HL-60 (cell line): ENCODE measurements at regions not wholly inside any gene's neighbourhood (a gene's known extent, or its start where the extent isn't known, plus 50 kb on each side); places are given as distances from the start of the nearest gene placed in this dataset.

ENCODE experiments used
- DNase-seq, 2 experiments: peaks; one replicate each; pipeline ENCODE4 v3.0.0-alpha.2; 2010 to 2020; ENCODE audit warnings: low read depth in 1 of 2, low spot score in 1 of 2
- H3K27ac ChIP-seq: fragments of 250-450 bp; sonication (Bioruptor Pico); replicated peaks from 2 replicates; pipeline ENCODE4 v1.5.1; 2020; ENCODE audit warnings: mild to moderate bottlenecking, moderate library complexity
- H3K27me3 ChIP-seq: fragments of 250-450 bp; sonication (Bioruptor Pico); 2 replicates; pipeline ENCODE4 v1.5.1; 2021; ENCODE audit warnings: mild to moderate bottlenecking, moderate library complexity; ENCODE audit not compliant: insufficient read depth, poor library complexity, severe bottlenecking
- H3K4me3 ChIP-seq: replicated peaks from 2 replicates; pipeline ENCODE4 v1.5.1; 2011; ENCODE audit warnings: mild to moderate bottlenecking, control low read depth, low read length; ENCODE audit not compliant: insufficient read depth
- GABPA ChIP-seq: IDR thresholded peaks from 2 replicates; pipeline ENCODE4 v1.6.1; 2012; ENCODE audit warnings: low read depth
- POLR2AphosphoS5 ChIP-seq: IDR thresholded peaks from 2 replicates; pipeline ENCODE4 v1.6.1; 2012; ENCODE audit warnings: low read depth
- SPI1 ChIP-seq: IDR thresholded peaks from 2 replicates; pipeline ENCODE4 v1.6.1; 2012; ENCODE audit warnings: low read depth, mild to moderate bottlenecking, borderline replicate concordance
- TF ChIP-seq, protein P1 (sequence below): IDR thresholded peaks from one replicate; pipeline ENCODE4 v1.5.1; 2011; ENCODE audit warnings: low read length, control low read depth, inconsistent platforms; ENCODE audit not compliant: insufficient read depth
- TF ChIP-seq, protein P2 (sequence below): IDR thresholded peaks from 2 replicates; pipeline ENCODE4 v1.6.1; 2012; ENCODE audit warnings: low read depth; ENCODE audit not compliant: insufficient replicate concordance

DNA sequence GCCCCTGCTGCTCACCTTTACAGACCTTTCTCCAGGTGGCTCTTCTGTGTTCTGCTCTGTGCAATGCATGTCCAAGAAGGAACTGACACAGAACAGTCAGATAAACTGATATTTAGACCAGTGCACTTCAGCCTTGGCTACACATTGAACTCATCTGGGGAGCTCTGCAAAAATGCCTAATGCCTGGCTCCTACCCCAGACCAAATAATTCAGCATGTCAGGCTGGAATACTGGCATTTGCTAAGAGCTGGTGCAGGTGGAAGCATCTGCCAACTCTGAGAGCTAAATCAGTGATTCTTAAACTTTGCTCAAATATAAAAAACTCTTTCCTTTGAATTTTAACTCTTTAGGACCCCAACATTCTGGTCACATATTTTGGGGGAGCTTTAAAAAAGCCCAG, 118.2 kb upstream of the TSC22D1 start:
- TF ChIP-seq SPI1 (no peak), GABPA (no peak), POLR2AphosphoS5 (no peak)
- TF ChIP-seq, protein P1, sequence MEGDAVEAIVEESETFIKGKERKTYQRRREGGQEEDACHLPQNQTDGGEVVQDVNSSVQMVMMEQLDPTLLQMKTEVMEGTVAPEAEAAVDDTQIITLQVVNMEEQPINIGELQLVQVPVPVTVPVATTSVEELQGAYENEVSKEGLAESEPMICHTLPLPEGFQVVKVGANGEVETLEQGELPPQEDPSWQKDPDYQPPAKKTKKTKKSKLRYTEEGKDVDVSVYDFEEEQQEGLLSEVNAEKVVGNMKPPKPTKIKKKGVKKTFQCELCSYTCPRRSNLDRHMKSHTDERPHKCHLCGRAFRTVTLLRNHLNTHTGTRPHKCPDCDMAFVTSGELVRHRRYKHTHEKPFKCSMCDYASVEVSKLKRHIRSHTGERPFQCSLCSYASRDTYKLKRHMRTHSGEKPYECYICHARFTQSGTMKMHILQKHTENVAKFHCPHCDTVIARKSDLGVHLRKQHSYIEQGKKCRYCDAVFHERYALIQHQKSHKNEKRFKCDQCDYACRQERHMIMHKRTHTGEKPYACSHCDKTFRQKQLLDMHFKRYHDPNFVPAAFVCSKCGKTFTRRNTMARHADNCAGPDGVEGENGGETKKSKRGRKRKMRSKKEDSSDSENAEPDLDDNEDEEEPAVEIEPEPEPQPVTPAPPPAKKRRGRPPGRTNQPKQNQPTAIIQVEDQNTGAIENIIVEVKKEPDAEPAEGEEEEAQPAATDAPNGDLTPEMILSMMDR: no peak
- TF ChIP-seq, protein P2, sequence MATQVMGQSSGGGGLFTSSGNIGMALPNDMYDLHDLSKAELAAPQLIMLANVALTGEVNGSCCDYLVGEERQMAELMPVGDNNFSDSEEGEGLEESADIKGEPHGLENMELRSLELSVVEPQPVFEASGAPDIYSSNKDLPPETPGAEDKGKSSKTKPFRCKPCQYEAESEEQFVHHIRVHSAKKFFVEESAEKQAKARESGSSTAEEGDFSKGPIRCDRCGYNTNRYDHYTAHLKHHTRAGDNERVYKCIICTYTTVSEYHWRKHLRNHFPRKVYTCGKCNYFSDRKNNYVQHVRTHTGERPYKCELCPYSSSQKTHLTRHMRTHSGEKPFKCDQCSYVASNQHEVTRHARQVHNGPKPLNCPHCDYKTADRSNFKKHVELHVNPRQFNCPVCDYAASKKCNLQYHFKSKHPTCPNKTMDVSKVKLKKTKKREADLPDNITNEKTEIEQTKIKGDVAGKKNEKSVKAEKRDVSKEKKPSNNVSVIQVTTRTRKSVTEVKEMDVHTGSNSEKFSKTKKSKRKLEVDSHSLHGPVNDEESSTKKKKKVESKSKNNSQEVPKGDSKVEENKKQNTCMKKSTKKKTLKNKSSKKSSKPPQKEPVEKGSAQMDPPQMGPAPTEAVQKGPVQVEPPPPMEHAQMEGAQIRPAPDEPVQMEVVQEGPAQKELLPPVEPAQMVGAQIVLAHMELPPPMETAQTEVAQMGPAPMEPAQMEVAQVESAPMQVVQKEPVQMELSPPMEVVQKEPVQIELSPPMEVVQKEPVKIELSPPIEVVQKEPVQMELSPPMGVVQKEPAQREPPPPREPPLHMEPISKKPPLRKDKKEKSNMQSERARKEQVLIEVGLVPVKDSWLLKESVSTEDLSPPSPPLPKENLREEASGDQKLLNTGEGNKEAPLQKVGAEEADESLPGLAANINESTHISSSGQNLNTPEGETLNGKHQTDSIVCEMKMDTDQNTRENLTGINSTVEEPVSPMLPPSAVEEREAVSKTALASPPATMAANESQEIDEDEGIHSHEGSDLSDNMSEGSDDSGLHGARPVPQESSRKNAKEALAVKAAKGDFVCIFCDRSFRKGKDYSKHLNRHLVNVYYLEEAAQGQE: no peak
- Histone ChIP-seq H3K27me3 (peaks cover 2% of the 10 kb centered on the region), H3K4me3 (no peak overlapping the region), H3K27ac (no peak overlapping the region)
- no peak for DNase-seq

DNA sequence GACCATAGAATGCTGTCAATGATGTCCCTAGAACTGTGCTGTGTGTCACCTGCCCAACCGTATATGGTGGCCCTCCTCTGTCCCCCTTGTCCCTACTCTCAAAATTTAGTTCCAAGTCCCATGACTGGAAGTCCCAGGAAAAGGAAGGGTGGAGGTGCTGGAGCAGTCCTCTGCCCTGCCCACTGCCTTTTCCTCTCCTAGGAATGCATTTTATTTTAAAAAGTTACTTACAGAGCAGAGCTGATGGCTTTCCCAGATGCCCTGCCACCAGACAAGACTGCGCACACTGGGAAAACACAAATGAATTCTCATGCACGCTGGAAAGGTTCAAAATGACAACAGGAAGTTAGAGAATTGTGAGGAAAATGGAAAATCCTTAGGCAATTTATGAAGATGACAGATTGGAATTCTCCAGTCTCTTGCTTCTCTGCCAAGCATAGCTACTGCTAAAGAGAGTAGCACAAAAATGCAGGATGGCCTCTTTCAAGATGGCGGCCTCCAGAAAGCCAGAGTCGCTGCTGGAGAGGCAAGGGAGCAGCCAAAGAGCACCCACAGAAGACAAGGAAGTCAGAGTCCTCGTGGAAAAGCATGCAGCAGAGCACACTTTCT, 117.1 kb upstream of the TSC22D1 start:
- TF ChIP-seq GABPA: no peak
- TF ChIP-seq, protein P1: no peak
- no peak for TF ChIP-seq SPI1
- no peak for TF ChIP-seq POLR2AphosphoS5
- TF ChIP-seq, protein P2: no peak
- Histone ChIP-seq H3K4me3 (no peak overlapping the region), H3K27me3 (peaks cover 2% of the 10 kb centered on the region), H3K27ac (no peak overlapping the region)
- no peak for DNase-seq

DNA sequence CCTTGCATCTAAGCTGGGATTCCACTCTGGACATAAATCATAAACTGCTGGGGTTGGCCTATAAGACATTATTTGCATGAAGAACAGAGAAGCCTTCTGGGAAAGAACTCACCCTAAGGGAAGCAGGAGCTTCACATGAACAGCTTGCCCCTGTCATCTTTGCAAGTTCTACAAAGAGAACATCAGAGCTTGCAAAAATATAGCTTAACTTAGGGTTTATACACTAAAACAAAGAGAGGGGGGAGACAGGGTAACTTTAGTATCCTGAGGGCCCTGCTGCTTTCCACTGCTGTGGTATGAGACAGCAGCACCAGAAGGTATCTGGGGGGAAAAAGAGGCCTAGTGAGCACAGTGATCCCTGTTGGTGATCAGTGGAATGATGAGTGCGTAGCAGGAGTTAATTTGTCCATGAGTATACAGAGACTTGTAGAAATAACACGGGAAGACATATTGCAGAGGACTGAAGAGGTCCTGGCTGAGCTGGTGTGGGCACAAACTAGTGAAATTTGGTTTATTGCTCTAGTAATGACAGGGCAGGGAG, 116.1 kb upstream of the TSC22D1 start:
- H3K4me3 ChIP-seq: no peak overlapping the region
- peaks cover 2% of the 10 kb centered on the region for H3K27me3 ChIP-seq
- DNase-seq: no peak
- H3K27ac ChIP-seq: no peak overlapping the region
- TF ChIP-seq SPI1 (no peak), POLR2AphosphoS5 (no peak), GABPA (no peak)
- TF ChIP-seq, protein P1: no peak
- TF ChIP-seq, protein P2: no peak
